SK-N-SH (cell line): ENCODE measurements at regions not wholly inside any gene's neighbourhood (a gene's known extent, or its start where the extent isn't known, plus 50 kb on each side); places are given as distances from the start of the nearest gene placed in this dataset.

Experiments
- CTCF ChIA-PET: fragments of 300-600, 350-600 bp; formaldehyde crosslinking; extraction: SDS; loops from one replicate; lab custom pipeline; 2021; lab: Yijun Ruan, JAX
- POLR2A ChIA-PET: fragments of 350-600 bp; sonication (Branson Sonifier 250); formaldehyde crosslinking; extraction: SDS; loops from one replicate; lab custom pipeline; 2020; ENCODE audit warnings: antibody characterized with exemption, inconsistent platforms; lab: Yijun Ruan, JAX
- DNase-seq: peaks from one replicate; pipeline ENCODE4 v3.0.0; 2012
- H2AFZ ChIP-seq: fragments of 200-600 bp; sonication (generic); 2 replicates; pipeline ENCODE4 v1.8.1; 2016; ENCODE audit warnings: antibody characterized with exemption, mild to moderate bottlenecking, low read depth
- H3F3A ChIP-seq: fragments of 200-600 bp; sonication (generic); replicated peaks from 2 replicates; pipeline ENCODE3; 2016; ENCODE audit warnings: antibody characterized with exemption, mild to moderate bottlenecking; ENCODE audit not compliant: insufficient read depth
- H3K27ac ChIP-seq, 2 experiments: fragments of 200-500 bp in 1 of 2; fragments of 200-600 bp in 1 of 2; sonication (Bioruptor generic) in 1 of 2; sonication (generic), shearing (Covaris generic) in 1 of 2; 2 replicates each; pipeline versions ENCODE4 v1.5.1 to v1.6.1; 2014 to 2016; ENCODE audit warnings: low read depth in 2 of 2, inconsistent platforms in 1 of 2, low read length in 1 of 2, mild to moderate bottlenecking in 1 of 2, mixed read lengths in 1 of 2
- H3K27me3 ChIP-seq: fragments of 200-600 bp; sonication (generic), shearing (Covaris generic); 2 replicates; pipeline ENCODE4 v1.6.1; 2016; ENCODE audit warnings: mixed run types; ENCODE audit not compliant: insufficient read depth
- H3K36me3 ChIP-seq, 2 experiments: fragments of 200-500 bp in 1 of 2; fragments of 200-600 bp in 1 of 2; sonication (Bioruptor generic) in 1 of 2; sonication (generic) in 1 of 2; replicated peaks in 1 of 2; 2 replicates each; pipeline versions ENCODE3 to v1.5.1; 2014 to 2016; ENCODE audit warnings: low read length in 1 of 2, mild to moderate bottlenecking in 1 of 2; ENCODE audit not compliant: insufficient read depth in 2 of 2, control insufficient read depth in 1 of 2
- H3K4me1 ChIP-seq, 2 experiments: fragments of 200-500 bp in 1 of 2; fragments of 200-600 bp in 1 of 2; sonication (Bioruptor generic) in 1 of 2; sonication (generic), shearing (Covaris generic) in 1 of 2; 2 replicates each; pipeline versions ENCODE4 v1.5.1 to v1.6.1; 2014 to 2016; ENCODE audit warnings: low read depth in 1 of 2, low read length in 1 of 2, mixed run types in 1 of 2; ENCODE audit not compliant: insufficient read depth in 2 of 2, control insufficient read depth in 1 of 2
- H3K4me2 ChIP-seq: fragments of 200-600 bp; sonication (generic), shearing (Covaris generic); 2 replicates; pipeline ENCODE4 v1.6.1; 2017; ENCODE audit warnings: mixed run types
- H3K4me3 ChIP-seq, 2 experiments: fragments of 200-500 bp in 1 of 2; fragments of 200-600 bp in 1 of 2; sonication (Bioruptor generic) in 1 of 2; sonication (generic), shearing (Covaris generic) in 1 of 2; 2 replicates each; pipeline versions ENCODE4 v1.5.1 to v1.8.1; 2014 to 2016; ENCODE audit warnings: low read depth in 2 of 2, inconsistent platforms in 1 of 2, low read length in 1 of 2, mild to moderate bottlenecking in 1 of 2, mixed read lengths in 1 of 2, moderate library complexity in 1 of 2
- H3K79me2 ChIP-seq: fragments of 200-600 bp; sonication (generic); 2 replicates; pipeline ENCODE4 v1.8.1; 2017; ENCODE audit warnings: mild to moderate bottlenecking; ENCODE audit not compliant: insufficient read depth
- H3K9ac ChIP-seq: fragments of 200-600 bp; sonication (generic); 2 replicates; pipeline ENCODE4 v1.6.1; 2017; ENCODE audit warnings: mixed run types
- H3K9me2 ChIP-seq: fragments of 200-600 bp; sonication (generic); 2 replicates; pipeline ENCODE4 v1.6.1; 2017; ENCODE audit warnings: mixed run types
- H3K9me3 ChIP-seq: fragments of 200-600 bp; sonication (generic); 2 replicates; pipeline ENCODE4 v1.6.1; 2017; ENCODE audit warnings: mixed run types, mild to moderate bottlenecking, moderate library complexity
- H4K20me1 ChIP-seq: fragments of 200-600 bp; sonication (generic); 2 replicates; pipeline ENCODE4 v1.6.1; 2017; ENCODE audit warnings: mild to moderate bottlenecking, mixed run types; ENCODE audit not compliant: insufficient read depth
- CHD2 ChIP-seq: fragments of 150-350 bp; IDR thresholded peaks from 2 replicates; pipeline ENCODE4 v1.6.1; 2018; ENCODE audit warnings: low read length; ENCODE audit not compliant: partially characterized antibody
- ELF1 ChIP-seq: IDR thresholded peaks from 2 replicates; pipeline ENCODE4 v1.4.0; 2012
- EP300 ChIP-seq, 2 experiments: IDR thresholded peaks; 2 replicates each; pipeline versions ENCODE4 v1.4.0 to v1.6.1; 2012; ENCODE audit warnings: borderline replicate concordance in 1 of 2, low read depth in 1 of 2, low read length in 1 of 2
- EZH2phosphoT487 ChIP-seq: fragments of 200-600 bp; sonication (generic); IDR thresholded peaks from 2 replicates; pipeline ENCODE4 v1.6.1; 2017; ENCODE audit warnings: low read depth, mixed run types, mild to moderate bottlenecking, antibody characterized with exemption, moderate library complexity, borderline replicate concordance
- FOSL2 ChIP-seq: IDR thresholded peaks from 2 replicates; pipeline ENCODE4 v1.4.0; 2012; ENCODE audit warnings: low read depth, mild to moderate bottlenecking, moderate library complexity, borderline replicate concordance
- FOXJ3 ChIP-seq: sonication (generic); formaldehyde crosslinking; IDR thresholded peaks from 2 replicates; pipeline ENCODE4 v1.5.1; 2020; ENCODE audit warnings: mild to moderate bottlenecking, missing genetic modification reagents
- GATA2 ChIP-seq: sonication (generic); formaldehyde crosslinking; IDR thresholded peaks from 2 replicates; pipeline ENCODE4 v1.5.0; 2020; ENCODE audit warnings: mild to moderate bottlenecking, missing genetic modification reagents
- JUND ChIP-seq: IDR thresholded peaks from 2 replicates; pipeline ENCODE4 v1.4.0; 2012
- MEF2A ChIP-seq: IDR thresholded peaks from 2 replicates; pipeline ENCODE4 v1.4.0; 2012; ENCODE audit warnings: low read depth, borderline replicate concordance
- MXI1 ChIP-seq: IDR thresholded peaks from 2 replicates; pipeline ENCODE4 v1.6.1; 2012; ENCODE audit warnings: mild to moderate bottlenecking, low read depth, low read length, improper control_type of control experiment
- NFIC ChIP-seq: IDR thresholded peaks from 2 replicates; pipeline ENCODE4 v1.4.0; 2012; ENCODE audit warnings: borderline replicate concordance
- NRF1 ChIP-seq: IDR thresholded peaks from 2 replicates; pipeline ENCODE4 v1.6.1; 2012; ENCODE audit warnings: low read depth, mild to moderate bottlenecking, low read length
- POLR2AphosphoS5 ChIP-seq: IDR thresholded peaks from 2 replicates; pipeline ENCODE4 v1.6.1; 2012; ENCODE audit warnings: low read depth, low read length
- RCOR1 ChIP-seq: fragments of 150-350 bp; IDR thresholded peaks from 2 replicates; pipeline ENCODE4 v1.6.1; 2017; ENCODE audit warnings: antibody characterized with exemption, low read length
- RFX5 ChIP-seq: IDR thresholded peaks from 2 replicates; pipeline ENCODE4 v1.6.1; 2012; ENCODE audit warnings: mild to moderate bottlenecking, improper control_type of control experiment, low read length
- YY1 ChIP-seq: IDR thresholded peaks from 2 replicates; pipeline ENCODE4 v1.4.0; 2012; ENCODE audit warnings: low read depth, mild to moderate bottlenecking
- WGBS: methylation state at CpG from one replicate; pipeline ENCODE4 v1.1.6; 2017; ENCODE audit warnings: low lambda C conversion rate; 5-methylcytosine and 5-hydroxymethylcytosine counted together
- TF ChIP-seq, protein P1 (sequence below): IDR thresholded peaks from 2 replicates; pipeline ENCODE4 v1.4.0; 2012; ENCODE audit warnings: low read depth, borderline replicate concordance
- TF ChIP-seq, protein P2 (sequence below): IDR thresholded peaks from 2 replicates; pipeline ENCODE4 v1.4.0; 2012; ENCODE audit warnings: low read depth
- TF ChIP-seq, protein P3 (sequence below): IDR thresholded peaks from 2 replicates; pipeline ENCODE4 v1.4.0; 2012; ENCODE audit warnings: low read depth, borderline replicate concordance
- TF ChIP-seq, protein P4 (sequence below): IDR thresholded peaks from 2 replicates; pipeline ENCODE4 v1.6.1; 2012; ENCODE audit warnings: mild to moderate bottlenecking, low read depth, low read length, moderate library complexity

DNA sequence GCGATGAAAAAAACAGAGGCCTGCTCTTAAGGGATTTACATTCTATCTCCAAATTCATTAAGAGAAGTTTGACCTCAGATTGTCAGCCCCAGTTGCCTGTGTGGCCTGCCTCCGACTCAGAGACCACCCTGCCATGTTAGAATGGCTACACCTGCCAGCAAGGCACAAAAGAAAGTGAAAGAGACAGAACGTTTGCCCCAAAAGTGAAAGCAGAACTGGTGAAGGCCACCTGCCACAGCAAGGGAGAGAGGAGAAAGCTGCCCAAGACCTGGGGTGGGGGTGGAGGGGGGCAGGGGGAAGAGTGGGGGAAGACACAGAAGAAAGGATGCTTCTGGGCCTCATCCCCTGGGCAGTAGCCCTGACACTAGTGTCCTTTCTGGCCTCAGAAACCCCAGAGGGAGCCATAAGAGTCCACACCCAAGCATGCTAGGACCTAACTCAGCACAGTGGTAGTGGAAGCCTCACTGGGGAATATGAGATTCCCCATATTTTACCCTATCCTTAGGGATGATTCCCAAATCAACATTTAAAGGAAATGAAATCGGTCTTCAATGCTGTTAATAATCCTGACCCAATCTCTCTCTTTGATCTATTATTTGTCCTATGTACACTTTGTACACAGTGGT is 389.7 kb downstream of the TXNL1 start:
- no peak for TF ChIP-seq EZH2phosphoT487
- TF ChIP-seq CHD2, result no peak
- TF ChIP-seq, protein P1, sequence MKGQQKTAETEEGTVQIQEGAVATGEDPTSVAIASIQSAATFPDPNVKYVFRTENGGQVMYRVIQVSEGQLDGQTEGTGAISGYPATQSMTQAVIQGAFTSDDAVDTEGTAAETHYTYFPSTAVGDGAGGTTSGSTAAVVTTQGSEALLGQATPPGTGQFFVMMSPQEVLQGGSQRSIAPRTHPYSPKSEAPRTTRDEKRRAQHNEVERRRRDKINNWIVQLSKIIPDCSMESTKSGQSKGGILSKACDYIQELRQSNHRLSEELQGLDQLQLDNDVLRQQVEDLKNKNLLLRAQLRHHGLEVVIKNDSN, result no peak
- TF ChIP-seq, protein P2, sequence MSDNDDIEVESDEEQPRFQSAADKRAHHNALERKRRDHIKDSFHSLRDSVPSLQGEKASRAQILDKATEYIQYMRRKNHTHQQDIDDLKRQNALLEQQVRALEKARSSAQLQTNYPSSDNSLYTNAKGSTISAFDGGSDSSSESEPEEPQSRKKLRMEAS, result no peak
- TF ChIP-seq, protein P3, sequence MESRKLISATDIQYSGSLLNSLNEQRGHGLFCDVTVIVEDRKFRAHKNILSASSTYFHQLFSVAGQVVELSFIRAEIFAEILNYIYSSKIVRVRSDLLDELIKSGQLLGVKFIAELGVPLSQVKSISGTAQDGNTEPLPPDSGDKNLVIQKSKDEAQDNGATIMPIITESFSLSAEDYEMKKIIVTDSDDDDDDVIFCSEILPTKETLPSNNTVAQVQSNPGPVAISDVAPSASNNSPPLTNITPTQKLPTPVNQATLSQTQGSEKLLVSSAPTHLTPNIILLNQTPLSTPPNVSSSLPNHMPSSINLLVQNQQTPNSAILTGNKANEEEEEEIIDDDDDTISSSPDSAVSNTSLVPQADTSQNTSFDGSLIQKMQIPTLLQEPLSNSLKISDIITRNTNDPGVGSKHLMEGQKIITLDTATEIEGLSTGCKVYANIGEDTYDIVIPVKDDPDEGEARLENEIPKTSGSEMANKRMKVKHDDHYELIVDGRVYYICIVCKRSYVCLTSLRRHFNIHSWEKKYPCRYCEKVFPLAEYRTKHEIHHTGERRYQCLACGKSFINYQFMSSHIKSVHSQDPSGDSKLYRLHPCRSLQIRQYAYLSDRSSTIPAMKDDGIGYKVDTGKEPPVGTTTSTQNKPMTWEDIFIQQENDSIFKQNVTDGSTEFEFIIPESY, result no peak
- no peak for TF ChIP-seq FOXJ3 (CRISPR knock-in tag)
- no peak for TF ChIP-seq FOSL2
- TF ChIP-seq YY1, result no peak
- no peaks in the 10 kb centered on the region for H4K20me1 ChIP-seq
- no peak for DNase-seq
- no peaks in the 10 kb centered on the region for H3F3A ChIP-seq
- H3K9ac ChIP-seq, result no peak overlapping the region
- H3K79me2 ChIP-seq, result no peaks in the 10 kb centered on the region
- peaks cover 3 to 9% of the 10 kb centered on the region in 2 experiments; a peak in 3 of 4 replicates for H3K4me1 ChIP-seq
- H3K4me3 ChIP-seq, result no peak overlapping the region
- WGBS, result 69% methylated on average over 4 of the region's 4 CpGs
- H2AFZ ChIP-seq, result no peak overlapping the region
- H3K36me3 ChIP-seq, result no peaks in the 10 kb centered on the region
- H3K9me3 ChIP-seq, result no peaks in the 10 kb centered on the region
- H3K27ac ChIP-seq, result no peak overlapping the region
- H3K9me2 ChIP-seq, result no peaks in the 10 kb centered on the region
- ChIA-PET CTCF (no interaction called here), POLR2A (no interaction called here)
- H3K4me2 ChIP-seq, result no peak overlapping the region
- no peaks in the 10 kb centered on the region for H3K27me3 ChIP-seq

DNA sequence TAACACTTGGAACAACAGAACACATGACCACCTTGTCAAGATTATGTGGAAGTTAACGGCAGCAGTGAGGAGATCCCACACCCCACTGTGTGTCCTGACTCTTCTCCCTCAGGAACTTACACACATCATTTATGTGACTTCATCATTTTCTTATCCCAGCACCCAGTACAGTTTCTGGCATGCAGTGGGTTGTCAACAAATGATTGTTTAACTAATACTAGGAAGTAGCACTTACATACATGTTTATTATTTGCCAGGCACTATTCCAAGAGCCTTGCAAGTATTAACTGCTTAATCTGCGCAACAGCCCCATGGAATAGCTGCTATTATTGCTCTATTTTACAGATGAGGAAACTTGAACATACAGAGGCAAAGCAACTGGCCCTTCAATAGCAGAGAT is 391.5 kb downstream of the TXNL1 start:
- Histone ChIP-seq H3K9me3 (no peaks in the 10 kb centered on the region), H3K36me3 (no peaks in the 10 kb centered on the region), H3F3A (no peaks in the 10 kb centered on the region), H4K20me1 (no peaks in the 10 kb centered on the region), H3K4me1 (peaks cover 3 to 9% of the 10 kb centered on the region in 2 experiments; a peak in 3 of 4 replicates), H3K9ac (no peak overlapping the region), H2AFZ (no peak overlapping the region), H3K27ac (no peak overlapping the region), H3K4me2 (no peak overlapping the region), H3K27me3 (no peaks in the 10 kb centered on the region), H3K79me2 (no peaks in the 10 kb centered on the region), H3K9me2 (no peaks in the 10 kb centered on the region), H3K4me3 (no peak overlapping the region)
- no peak for TF ChIP-seq NFIC
- TF ChIP-seq NRF1, result no peak
- TF ChIP-seq MXI1, result no peak
- TF ChIP-seq, protein P4, sequence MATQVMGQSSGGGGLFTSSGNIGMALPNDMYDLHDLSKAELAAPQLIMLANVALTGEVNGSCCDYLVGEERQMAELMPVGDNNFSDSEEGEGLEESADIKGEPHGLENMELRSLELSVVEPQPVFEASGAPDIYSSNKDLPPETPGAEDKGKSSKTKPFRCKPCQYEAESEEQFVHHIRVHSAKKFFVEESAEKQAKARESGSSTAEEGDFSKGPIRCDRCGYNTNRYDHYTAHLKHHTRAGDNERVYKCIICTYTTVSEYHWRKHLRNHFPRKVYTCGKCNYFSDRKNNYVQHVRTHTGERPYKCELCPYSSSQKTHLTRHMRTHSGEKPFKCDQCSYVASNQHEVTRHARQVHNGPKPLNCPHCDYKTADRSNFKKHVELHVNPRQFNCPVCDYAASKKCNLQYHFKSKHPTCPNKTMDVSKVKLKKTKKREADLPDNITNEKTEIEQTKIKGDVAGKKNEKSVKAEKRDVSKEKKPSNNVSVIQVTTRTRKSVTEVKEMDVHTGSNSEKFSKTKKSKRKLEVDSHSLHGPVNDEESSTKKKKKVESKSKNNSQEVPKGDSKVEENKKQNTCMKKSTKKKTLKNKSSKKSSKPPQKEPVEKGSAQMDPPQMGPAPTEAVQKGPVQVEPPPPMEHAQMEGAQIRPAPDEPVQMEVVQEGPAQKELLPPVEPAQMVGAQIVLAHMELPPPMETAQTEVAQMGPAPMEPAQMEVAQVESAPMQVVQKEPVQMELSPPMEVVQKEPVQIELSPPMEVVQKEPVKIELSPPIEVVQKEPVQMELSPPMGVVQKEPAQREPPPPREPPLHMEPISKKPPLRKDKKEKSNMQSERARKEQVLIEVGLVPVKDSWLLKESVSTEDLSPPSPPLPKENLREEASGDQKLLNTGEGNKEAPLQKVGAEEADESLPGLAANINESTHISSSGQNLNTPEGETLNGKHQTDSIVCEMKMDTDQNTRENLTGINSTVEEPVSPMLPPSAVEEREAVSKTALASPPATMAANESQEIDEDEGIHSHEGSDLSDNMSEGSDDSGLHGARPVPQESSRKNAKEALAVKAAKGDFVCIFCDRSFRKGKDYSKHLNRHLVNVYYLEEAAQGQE, result no peak
- TF ChIP-seq RFX5, result no peak
- TF ChIP-seq EP300 (IDR thresholded peaks at IDR 0.05; ENCODE audit: borderline replicate concordance in 1 of 2, low read depth in 1 of 2, low read length in 1 of 2), result no peak
- TF ChIP-seq POLR2AphosphoS5, result no peak
- no peak for TF ChIP-seq JUND
- TF ChIP-seq, protein P1, result no peak
- TF ChIP-seq, protein P2, result no peak
- no peak for TF ChIP-seq MEF2A
- TF ChIP-seq ELF1, result no peak
- no peak for TF ChIP-seq RCOR1
- no peak for TF ChIP-seq CHD2
- TF ChIP-seq GATA2 (CRISPR knock-in tag), result no peak
- no peak for DNase-seq
- WGBS, result 77% methylated on average over 2 of the region's 2 CpGs
- POLR2A ChIA-PET, result no interaction called here
- CTCF ChIA-PET, result no interaction called here
